ENCODE measurements at regions not wholly inside any gene's neighbourhood (a gene's known extent, or its start where the extent isn't known, plus 50 kb on each side); places are given as distances from the start of the nearest gene placed in this dataset.

- Histone ChIP-seq H3K27ac (ENCODE audit: low read depth, low read length) (no peak overlapping the region), H3K4me3 (ENCODE audit: low read depth in 1 of 2, low read length in 2 of 2) (no peak overlapping the region), H3K9me3 (ENCODE audit: low read length) (no peaks in the 10 kb centered on the region), H3K9ac (ENCODE audit: low read length) (no peak overlapping the region), H3K4me1 (ENCODE audit: insufficient read depth, low read length) (peaks cover 9% of the 10 kb centered on the region), H3K27me3 (ENCODE audit: control insufficient read depth in 1 of 2, insufficient read depth in 2 of 2, low read length in 2 of 2) (peaks cover 0 to 4% of the 10 kb centered on the region in 2 donors), H3K36me3 (ENCODE audit: insufficient read depth, low read length) (no peaks in the 10 kb centered on the region)
These were observed 212.3 kb downstream of the RPLP1 start for GRCh38 chr15:69664572-69665571.

GRCh38 chr15:69665641-69666111, 213.1 kb downstream of the RPLP1 start:
- H3K9ac ChIP-seq (ENCODE audit: low read length), result no peak overlapping the region
- peaks cover 9% of the 10 kb centered on the region for H3K4me1 ChIP-seq (ENCODE audit: insufficient read depth, low read length)
- H3K27me3 ChIP-seq (ENCODE audit: control insufficient read depth in 1 of 2, insufficient read depth in 2 of 2, low read length in 2 of 2), result no peaks in the 10 kb centered on the region
- no peak overlapping the region for H3K4me3 ChIP-seq (ENCODE audit: low read depth in 1 of 2, low read length in 2 of 2)
- H3K36me3 ChIP-seq (ENCODE audit: insufficient read depth, low read length), result no peaks in the 10 kb centered on the region
- no peaks in the 10 kb centered on the region for H3K9me3 ChIP-seq (ENCODE audit: low read length)
- no peak overlapping the region for H3K27ac ChIP-seq (ENCODE audit: low read depth, low read length)

- Histone ChIP-seq H3K4me3 (ENCODE audit: low read depth in 1 of 2, low read length in 2 of 2) (no peak overlapping the region), H3K27me3 (ENCODE audit: control insufficient read depth in 1 of 2, insufficient read depth in 2 of 2, low read length in 2 of 2) (no peaks in the 10 kb centered on the region), H3K36me3 (ENCODE audit: insufficient read depth, low read length) (no peaks in the 10 kb centered on the region), H3K4me1 (ENCODE audit: insufficient read depth, low read length) (peaks cover 9% of the 10 kb centered on the region), H3K9me3 (ENCODE audit: low read length) (no peaks in the 10 kb centered on the region), H3K9ac (ENCODE audit: low read length) (no peak overlapping the region), H3K27ac (ENCODE audit: low read depth, low read length) (no peak overlapping the region)
These were observed 213.8 kb downstream of the RPLP1 start for GRCh38 chr15:69666441-69666882.

- Histone ChIP-seq H3K27me3 (ENCODE audit: control insufficient read depth in 1 of 2, insufficient read depth in 2 of 2, low read length in 2 of 2) (no peaks in the 10 kb centered on the region), H3K4me3 (ENCODE audit: low read depth in 1 of 2, low read length in 2 of 2) (no peak overlapping the region), H3K27ac (ENCODE audit: low read depth, low read length) (no peak overlapping the region), H3K36me3 (ENCODE audit: insufficient read depth, low read length) (no peaks in the 10 kb centered on the region), H3K9ac (ENCODE audit: low read length) (no peak overlapping the region), H3K4me1 (ENCODE audit: insufficient read depth, low read length) (peaks cover 9% of the 10 kb centered on the region), H3K9me3 (ENCODE audit: low read length) (no peaks in the 10 kb centered on the region)
These were observed 214.5 kb downstream of the RPLP1 start for GRCh38 chr15:69666921-69667811.

- no peaks in the 10 kb centered on the region for H3K27me3 ChIP-seq (ENCODE audit: control insufficient read depth in 1 of 2, insufficient read depth in 2 of 2, low read length in 2 of 2)
- no peak overlapping the region for H3K27ac ChIP-seq (ENCODE audit: low read depth, low read length)
- H3K36me3 ChIP-seq (ENCODE audit: insufficient read depth, low read length), result no peaks in the 10 kb centered on the region
- peaks cover 9% of the 10 kb centered on the region for H3K4me1 ChIP-seq (ENCODE audit: insufficient read depth, low read length)
- H3K4me3 ChIP-seq (ENCODE audit: low read depth in 1 of 2, low read length in 2 of 2), result no peak overlapping the region
- no peaks in the 10 kb centered on the region for H3K9me3 ChIP-seq (ENCODE audit: low read length)
- H3K9ac ChIP-seq (ENCODE audit: low read length), result no peak overlapping the region
These were observed 215.6 kb downstream of the RPLP1 start for GRCh38 chr15:69668039-69668705.

- no peaks in the 10 kb centered on the region for H3K9me3 ChIP-seq (ENCODE audit: low read length)
- no peak overlapping the region for H3K4me3 ChIP-seq (ENCODE audit: low read depth in 1 of 2, low read length in 2 of 2)
- peaks cover 9% of the 10 kb centered on the region for H3K4me1 ChIP-seq (ENCODE audit: insufficient read depth, low read length)
- H3K27me3 ChIP-seq (ENCODE audit: control insufficient read depth in 1 of 2, insufficient read depth in 2 of 2, low read length in 2 of 2), result no peaks in the 10 kb centered on the region
- H3K36me3 ChIP-seq (ENCODE audit: insufficient read depth, low read length), result no peaks in the 10 kb centered on the region
- H3K27ac ChIP-seq (ENCODE audit: low read depth, low read length), result no peak overlapping the region
- no peak overlapping the region for H3K9ac ChIP-seq (ENCODE audit: low read length)
These were observed 216.3 kb downstream of the RPLP1 start for GRCh38 chr15:69668963-69669362.

- no peak overlapping the region for H3K9ac ChIP-seq (ENCODE audit: low read length)
- no peak overlapping the region for H3K27ac ChIP-seq (ENCODE audit: low read depth, low read length)
- H3K27me3 ChIP-seq (ENCODE audit: control insufficient read depth in 1 of 2, insufficient read depth in 2 of 2, low read length in 2 of 2), result no peaks in the 10 kb centered on the region
- peaks cover 9% of the 10 kb centered on the region for H3K4me1 ChIP-seq (ENCODE audit: insufficient read depth, low read length)
- no peaks in the 10 kb centered on the region for H3K36me3 ChIP-seq (ENCODE audit: insufficient read depth, low read length)
- H3K9me3 ChIP-seq (ENCODE audit: low read length), result no peaks in the 10 kb centered on the region
- no peak overlapping the region for H3K4me3 ChIP-seq (ENCODE audit: low read depth in 1 of 2, low read length in 2 of 2)
These were observed 216.8 kb downstream of the RPLP1 start for GRCh38 chr15:69669446-69669845.

GRCh38 chr15:69673291-69673881, 220.8 kb downstream of the RPLP1 start:
- Histone ChIP-seq H3K27me3 (ENCODE audit: control insufficient read depth in 1 of 2, insufficient read depth in 2 of 2, low read length in 2 of 2) (no peaks in the 10 kb centered on the region), H3K36me3 (ENCODE audit: insufficient read depth, low read length) (no peaks in the 10 kb centered on the region), H3K9ac (ENCODE audit: low read length) (no peak overlapping the region), H3K9me3 (ENCODE audit: low read length) (no peaks in the 10 kb centered on the region), H3K4me3 (ENCODE audit: low read depth in 1 of 2, low read length in 2 of 2) (no peak overlapping the region), H3K4me1 (ENCODE audit: insufficient read depth, low read length) (no peaks in the 10 kb centered on the region), H3K27ac (ENCODE audit: low read depth, low read length) (no peak overlapping the region)

GRCh38 chr15:69675731-69676130, 223.1 kb downstream of the RPLP1 start:
- Histone ChIP-seq H3K27ac (ENCODE audit: low read depth, low read length) (no peak overlapping the region), H3K27me3 (ENCODE audit: control insufficient read depth in 1 of 2, insufficient read depth in 2 of 2, low read length in 2 of 2) (no peaks in the 10 kb centered on the region), H3K4me1 (ENCODE audit: insufficient read depth, low read length) (no peaks in the 10 kb centered on the region), H3K36me3 (ENCODE audit: insufficient read depth, low read length) (no peaks in the 10 kb centered on the region), H3K9ac (ENCODE audit: low read length) (no peak overlapping the region), H3K4me3 (ENCODE audit: low read depth in 1 of 2, low read length in 2 of 2) (no peak overlapping the region), H3K9me3 (ENCODE audit: low read length) (no peaks in the 10 kb centered on the region)

- Histone ChIP-seq H3K9ac (ENCODE audit: low read length) (no peak overlapping the region), H3K4me3 (ENCODE audit: low read depth in 1 of 2, low read length in 2 of 2) (no peak overlapping the region), H3K4me1 (ENCODE audit: insufficient read depth, low read length) (no peaks in the 10 kb centered on the region), H3K9me3 (ENCODE audit: low read length) (no peaks in the 10 kb centered on the region), H3K36me3 (ENCODE audit: insufficient read depth, low read length) (no peaks in the 10 kb centered on the region), H3K27me3 (ENCODE audit: control insufficient read depth in 1 of 2, insufficient read depth in 2 of 2, low read length in 2 of 2) (no peaks in the 10 kb centered on the region), H3K27ac (ENCODE audit: low read depth, low read length) (no peak overlapping the region)
These were observed 224.8 kb downstream of the RPLP1 start for GRCh38 chr15:69677403-69677802.

All from muscle layer of colon (tissue), 2 donors.